ENCODE measurements at regions not wholly inside any gene's neighbourhood (a gene's known extent, or its start where the extent isn't known, plus 50 kb on each side); places are given as distances from the start of the nearest gene placed in this dataset.

- TF ChIP-seq, protein P1, sequence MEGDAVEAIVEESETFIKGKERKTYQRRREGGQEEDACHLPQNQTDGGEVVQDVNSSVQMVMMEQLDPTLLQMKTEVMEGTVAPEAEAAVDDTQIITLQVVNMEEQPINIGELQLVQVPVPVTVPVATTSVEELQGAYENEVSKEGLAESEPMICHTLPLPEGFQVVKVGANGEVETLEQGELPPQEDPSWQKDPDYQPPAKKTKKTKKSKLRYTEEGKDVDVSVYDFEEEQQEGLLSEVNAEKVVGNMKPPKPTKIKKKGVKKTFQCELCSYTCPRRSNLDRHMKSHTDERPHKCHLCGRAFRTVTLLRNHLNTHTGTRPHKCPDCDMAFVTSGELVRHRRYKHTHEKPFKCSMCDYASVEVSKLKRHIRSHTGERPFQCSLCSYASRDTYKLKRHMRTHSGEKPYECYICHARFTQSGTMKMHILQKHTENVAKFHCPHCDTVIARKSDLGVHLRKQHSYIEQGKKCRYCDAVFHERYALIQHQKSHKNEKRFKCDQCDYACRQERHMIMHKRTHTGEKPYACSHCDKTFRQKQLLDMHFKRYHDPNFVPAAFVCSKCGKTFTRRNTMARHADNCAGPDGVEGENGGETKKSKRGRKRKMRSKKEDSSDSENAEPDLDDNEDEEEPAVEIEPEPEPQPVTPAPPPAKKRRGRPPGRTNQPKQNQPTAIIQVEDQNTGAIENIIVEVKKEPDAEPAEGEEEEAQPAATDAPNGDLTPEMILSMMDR (IDR thresholded peaks at IDR 0.05; ENCODE audit: extremely low read depth, missing control alignments), result no peak
These were observed 252.2 kb upstream of the PDE10A start for GRCh38 chr6:165915022-165915770.

DNA sequence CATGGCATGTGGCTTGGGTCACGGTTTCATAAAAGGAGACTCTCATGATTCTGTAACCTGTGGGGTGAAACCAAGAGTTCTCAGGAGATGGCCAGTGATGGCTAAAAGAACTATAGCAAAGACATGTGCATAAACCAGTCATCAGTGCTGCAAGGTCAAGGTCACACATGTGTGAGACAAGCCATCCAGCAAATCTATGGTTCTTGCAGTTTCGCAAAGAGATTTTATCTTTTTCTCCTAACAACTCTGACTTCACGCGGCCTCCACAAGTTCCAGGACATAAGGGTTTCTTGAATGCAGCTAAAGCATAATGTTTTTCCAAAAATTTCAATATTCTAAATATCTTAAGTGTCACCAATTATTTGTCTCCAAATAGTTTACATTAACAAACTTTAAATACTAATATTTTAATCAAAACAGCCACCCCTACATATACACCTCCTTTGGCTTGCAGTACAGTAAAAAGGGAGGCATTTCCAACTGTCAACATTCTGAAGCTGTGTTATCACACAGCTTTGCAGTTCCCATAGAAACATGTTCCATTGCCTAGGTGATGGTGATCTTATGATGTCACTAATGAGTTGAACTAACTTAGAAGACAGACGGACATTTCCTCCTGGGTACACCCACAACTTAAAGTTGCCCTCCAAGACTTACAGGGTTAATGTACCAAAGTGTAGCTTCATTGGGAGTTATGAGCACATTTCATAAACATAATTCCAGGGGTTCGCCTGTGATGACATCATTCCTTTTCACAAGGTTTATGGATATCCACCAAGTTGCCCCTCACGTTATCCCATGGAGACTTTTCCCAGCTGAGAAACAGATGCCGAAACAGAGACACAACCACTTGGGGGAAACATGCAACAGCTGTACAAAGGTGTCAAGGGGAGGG lies 250.9 kb upstream of the PDE10A start:
- no peak for DNase-seq (ENCODE audit: low spot score)
- TF ChIP-seq, protein P1 (IDR thresholded peaks at IDR 0.05; ENCODE audit: extremely low read depth, missing control alignments), result no peak

More at GRCh38 chr6:165915022-165915770, 252.2 kb upstream of the PDE10A start:
- DNase-seq (ENCODE audit: low spot score), result no peak

DNA sequence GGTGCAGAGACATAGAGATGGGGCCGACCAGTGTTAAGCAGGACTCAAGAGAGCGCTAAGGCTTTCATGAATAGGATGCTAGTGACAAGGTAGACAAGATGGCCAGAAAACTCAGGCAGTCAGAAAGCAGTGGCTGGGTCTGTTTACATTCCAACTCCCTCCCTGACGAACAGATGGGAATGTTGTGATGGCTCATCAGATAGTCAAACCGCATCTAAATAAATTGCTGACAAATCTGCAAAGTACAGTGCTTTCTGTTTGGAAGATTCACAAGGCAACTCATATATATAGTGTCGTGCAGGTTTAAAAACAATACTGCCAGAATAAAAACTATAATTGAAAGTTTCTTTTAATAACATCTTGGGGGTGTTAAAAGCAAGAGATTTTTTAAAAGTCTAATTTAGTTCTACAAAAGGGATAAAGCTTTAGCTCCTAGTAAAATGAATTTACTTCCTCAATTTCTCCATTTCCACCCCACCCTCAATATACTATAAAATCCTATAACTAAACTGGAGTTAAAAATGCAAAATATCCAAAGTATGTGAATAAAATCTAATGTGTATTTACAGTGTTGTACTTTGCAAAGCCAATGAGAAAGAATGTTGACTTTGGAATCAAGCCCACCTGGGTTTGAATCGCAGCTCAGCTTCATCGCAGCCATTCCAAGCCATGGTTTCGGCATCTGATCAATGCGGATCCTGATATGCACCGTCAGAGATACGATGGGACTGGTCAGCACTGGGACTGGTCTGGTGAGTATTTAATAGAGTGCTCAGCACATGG lies 247.3 kb upstream of the PDE10A start:
- no peak for DNase-seq (ENCODE audit: low spot score)
- TF ChIP-seq, protein P1 (IDR thresholded peaks at IDR 0.05; ENCODE audit: extremely low read depth, missing control alignments), result no peak

- TF ChIP-seq, protein P1 (IDR thresholded peaks at IDR 0.05; ENCODE audit: extremely low read depth, missing control alignments), result no peak
- no peak for DNase-seq (ENCODE audit: low spot score)
These were observed 243.7 kb upstream of the PDE10A start for GRCh38 chr6:165906736-165907135.

DNA sequence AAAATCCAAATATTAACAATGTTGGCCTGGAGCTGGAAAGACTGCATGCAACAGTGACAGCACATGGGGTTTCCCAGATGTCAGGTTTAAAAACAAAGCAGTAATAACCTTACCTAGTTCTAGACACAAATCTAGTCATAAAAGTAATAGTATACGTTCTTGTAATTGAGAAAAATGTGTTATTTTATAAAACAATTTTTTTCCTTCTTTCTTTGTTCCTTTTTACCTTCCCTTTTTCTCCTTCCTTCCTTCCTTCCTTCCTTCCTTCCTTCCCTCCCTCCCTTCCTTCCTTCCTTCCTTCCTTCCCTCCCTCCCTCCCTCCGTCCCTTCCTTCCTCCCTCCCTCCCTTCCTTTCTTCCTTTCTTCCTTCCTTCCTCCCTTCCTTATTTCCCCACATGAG lies 242.7 kb upstream of the PDE10A start:
- TF ChIP-seq, protein P1 (IDR thresholded peaks at IDR 0.05; ENCODE audit: extremely low read depth, missing control alignments), result no peak
- no peak for DNase-seq (ENCODE audit: low spot score)

DNA sequence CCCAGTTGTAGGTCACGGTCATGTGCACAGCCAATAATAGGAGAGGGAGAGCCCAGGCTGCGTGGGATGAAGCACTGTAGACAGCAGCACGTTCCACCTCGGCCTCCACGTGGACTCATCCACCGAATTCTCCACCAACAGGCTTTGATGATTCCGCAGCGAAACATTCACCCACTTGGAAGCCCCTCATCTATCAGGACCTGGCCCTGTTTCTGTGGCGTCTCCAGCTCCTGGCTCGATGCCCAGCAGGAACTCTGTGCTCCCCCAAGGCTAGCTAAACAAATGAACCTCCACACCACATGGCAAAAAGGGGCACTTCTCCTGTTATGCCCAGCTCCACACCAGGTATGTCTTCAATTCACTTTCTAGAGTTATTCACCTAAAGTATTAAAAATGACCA lies 237.9 kb upstream of the PDE10A start:
- TF ChIP-seq, protein P1 (IDR thresholded peaks at IDR 0.05; ENCODE audit: extremely low read depth, missing control alignments), result no peak
- DNase-seq (ENCODE audit: low spot score), result no peak

Data from GM20000 (cell line).